K562 (cell line): ENCODE measurements at regions not wholly inside any gene's neighbourhood (a gene's known extent, or its start where the extent isn't known, plus 50 kb on each side); places are given as distances from the start of the nearest gene placed in this dataset.

ENCODE experiments used
- ATAC-seq: fragments of 200-7000 bp; cut with Tn5 transposase; 3 replicates; pipeline ENCODE4 v1.9.1; 2020; ENCODE audit warnings: moderate library complexity
- BruUV-seq: library from RNA; stranded (reverse); fragments of 400-500 nt; replicated peaks from 2 replicates; lab custom pipeline; 2021; lab: Mats Ljungman, UMichigan
- CTCF ChIA-PET: fragments of 300-600 bp; formaldehyde crosslinking; extraction: SDS; loops from one replicate; lab custom pipeline; 2021; ENCODE audit warnings: low intra/inter-chr PET ratio; lab: Yijun Ruan, JAX
- POLR2A ChIA-PET: fragments of 300-600, 350-650 bp; sonication (Branson Sonifier 250); formaldehyde crosslinking; extraction: SDS; loops from one replicate; lab custom pipeline; 2021; ENCODE audit warnings: antibody characterized with exemption, inconsistent platforms; lab: Yijun Ruan, JAX
- DNase-seq, 4 experiments: peaks; one replicate each; pipeline versions ENCODE4 v3.0.0 to v3.0.0-alpha.2; 2011 to 2018; ENCODE audit warnings: low spot score in 3 of 4, mixed read lengths in 3 of 4; ENCODE audit errors: extremely low read depth in 1 of 4
- FAIRE-seq: peaks from 2 replicates; lab custom pipeline; 2011; peaks lifted over from hg19 to GRCh38; lab: Jason Lieb, UNC
- H2AFZ ChIP-seq: 2 replicates; pipeline ENCODE4 v1.6.0; 2011; ENCODE audit warnings: low read depth, low read length, control low read depth, inconsistent platforms
- H3K27ac ChIP-seq: fragments of 200-600 bp; 3 replicates; pipeline ENCODE4 v1.8.0; 2011; ENCODE audit warnings: low read depth, mild to moderate bottlenecking, control low read depth, inconsistent platforms, low read length, moderate library complexity, mixed read lengths; ENCODE audit errors: extremely low read depth
- H3K27me3 ChIP-seq, 2 experiments: fragments of 300-600 bp in 1 of 2; 2 replicates in 1 of 2; 3 replicates in 1 of 2; pipeline versions ENCODE4 v1.6.0 to v1.8.0; 2011; ENCODE audit warnings: inconsistent platforms in 2 of 2, low read length in 2 of 2, mild to moderate bottlenecking in 1 of 2, mixed read lengths in 1 of 2, moderate library complexity in 1 of 2; ENCODE audit not compliant: control insufficient read depth in 2 of 2, insufficient read depth in 2 of 2
- H3K36me3 ChIP-seq: fragments of 300-600 bp; 3 replicates; pipeline ENCODE4 v1.8.0; 2011; ENCODE audit warnings: mild to moderate bottlenecking, low read length, inconsistent platforms; ENCODE audit not compliant: control insufficient read depth, insufficient read depth
- H3K4me1 ChIP-seq, 2 experiments: fragments of 200-600 bp in 1 of 2; replicated peaks in 1 of 2; 2 replicates in 1 of 2; 3 replicates in 1 of 2; pipeline versions ENCODE4 v1.5.1 to v1.8.0; 2011; ENCODE audit warnings: inconsistent platforms in 2 of 2, low read length in 2 of 2, mild to moderate bottlenecking in 1 of 2, mixed read lengths in 1 of 2, moderate library complexity in 1 of 2; ENCODE audit not compliant: control insufficient read depth in 2 of 2, insufficient read depth in 2 of 2
- H3K4me2 ChIP-seq: 2 replicates; pipeline ENCODE4 v1.6.1; 2011; ENCODE audit warnings: low read length, control low read depth, inconsistent platforms, mixed read lengths; ENCODE audit not compliant: insufficient read depth
- H3K4me3 ChIP-seq: fragments of 200-600 bp; sonication (generic), shearing (Covaris generic); 2 replicates; pipeline ENCODE4 v1.5.1; 2016; ENCODE audit warnings: control low read depth, inconsistent platforms
- H3K79me2 ChIP-seq: fragments of 200-600 bp; 3 replicates; pipeline ENCODE4 v1.8.0; 2011; ENCODE audit warnings: low read length, inconsistent platforms; ENCODE audit not compliant: control insufficient read depth, insufficient read depth
- H3K9ac ChIP-seq, 2 experiments: 2 replicates each; pipeline versions ENCODE4 v1.6.0 to v1.6.1; 2011; ENCODE audit warnings: low read depth in 2 of 2, low read length in 2 of 2, control low read depth in 1 of 2, inconsistent platforms in 1 of 2, mild to moderate bottlenecking in 1 of 2, mixed read lengths in 1 of 2; ENCODE audit not compliant: insufficient read depth in 1 of 2
- H3K9me1 ChIP-seq: one replicate; pipeline ENCODE4 v1.6.0; 2011; ENCODE audit warnings: inconsistent platforms, mild to moderate bottlenecking, low read length, moderate library complexity; ENCODE audit not compliant: control insufficient read depth, insufficient read depth
- H3K9me3 ChIP-seq: replicated peaks from 2 replicates; pipeline ENCODE4 v1.5.1; 2011; ENCODE audit warnings: low read depth, low read length, inconsistent platforms; ENCODE audit not compliant: control insufficient read depth, insufficient read depth
- H4K20me1 ChIP-seq: replicated peaks from 2 replicates; pipeline ENCODE4 v1.6.1; 2011; ENCODE audit warnings: low read length, inconsistent platforms, mixed read lengths; ENCODE audit not compliant: control insufficient read depth, insufficient read depth
- BRCA1 ChIP-seq, 2 experiments: fragments of 450-650 bp in 1 of 2; sonication (generic) in 1 of 2; formaldehyde crosslinking in 1 of 2; IDR thresholded peaks; 2 replicates each; pipeline versions ENCODE4 v1.5.0 to v1.6.1; 2017 to 2020; ENCODE audit warnings: mild to moderate bottlenecking in 1 of 2, missing genetic modification reagents in 1 of 2
- BRD9 ChIP-seq: fragments of 450-650 bp; IDR thresholded peaks from 2 replicates; pipeline ENCODE4 v1.6.1; 2018; ENCODE audit warnings: low read depth; ENCODE audit not compliant: partially characterized antibody
- CHD7 ChIP-seq: fragments of 200-600 bp; sonication (generic); IDR thresholded peaks from one replicate; pipeline ENCODE4 v1.6.1; 2012; ENCODE audit warnings: mild to moderate bottlenecking, low read depth, low read length, inconsistent platforms
- MXI1 ChIP-seq: IDR thresholded peaks from 2 replicates; pipeline ENCODE4 v1.6.1; 2011; ENCODE audit warnings: low read depth, mild to moderate bottlenecking, improper control_type of control experiment, low read length
- NR1H2 ChIP-seq: sonication (generic); formaldehyde crosslinking; IDR thresholded peaks from 2 replicates; pipeline ENCODE4 v1.4.0; 2020; ENCODE audit warnings: mild to moderate bottlenecking, missing genetic modification reagents
- STAT5A ChIP-seq: IDR thresholded peaks from 2 replicates; pipeline ENCODE4 v1.6.1; 2012; ENCODE audit warnings: low read length, inconsistent platforms, borderline replicate concordance
- TEAD1 ChIP-seq, 2 experiments: fragments of 450-650 bp in 1 of 2; sonication (generic) in 1 of 2; formaldehyde crosslinking; IDR thresholded peaks; 2 replicates each; pipeline versions ENCODE4 v1.4.0 to v1.8.0; 2020 to 2022; ENCODE audit warnings: mild to moderate bottlenecking in 2 of 2, missing genetic modification reagents in 1 of 2
- WHSC1 ChIP-seq: IDR thresholded peaks from one replicate; pipeline ENCODE4 v1.6.1; 2012; ENCODE audit warnings: low read length, control low read depth, inconsistent platforms
- ZBTB2 ChIP-seq: fragments of 450-650 bp; IDR thresholded peaks from 2 replicates; pipeline ENCODE4 v1.6.1; 2016; ENCODE audit warnings: antibody characterized with exemption
- ZNF133 ChIP-seq: fragments of 250-450 bp; sonication (Bioruptor Pico); IDR thresholded peaks from 2 replicates; pipeline ENCODE4 v1.4.0; 2020; ENCODE audit warnings: mild to moderate bottlenecking
- ZNF24 ChIP-seq: fragments of 450-650 bp; IDR thresholded peaks from 2 replicates; pipeline ENCODE4 v1.6.1; 2016
- ZNF311 ChIP-seq: fragments of 250-450 bp; sonication (Bioruptor Pico); IDR thresholded peaks from 2 replicates; pipeline ENCODE4 v1.4.0; 2020; ENCODE audit warnings: mild to moderate bottlenecking, moderate library complexity
- ZNF644 ChIP-seq: fragments of 200-800 bp; sonication (Bioruptor generic); IDR thresholded peaks from 2 replicates; pipeline ENCODE4 v1.6.1; 2016; ENCODE audit warnings: low read depth, missing genetic modification characterization, missing compliant biosample characterization
- in situ Hi-C: fragments of 300-500 bp; cut with MboI; formaldehyde crosslinking; loops from 4 replicates; pipeline ENCODE4 v1.15.0; 2018; ENCODE audit warnings: inconsistent platforms, mixed read lengths
- intact Hi-C: fragments of 100-400 bp; cut with micrococcal nuclease; formaldehyde crosslinking; loops from 2 replicates; pipeline ENCODE4 v1.14.2; 2022

- in situ Hi-C loops (no loop called here), intact Hi-C loops (no loop called here)
- no peaks in the 10 kb centered on the region for H3K36me3 ChIP-seq
- BruUV-seq: no TSS peak
- FAIRE-seq (no peak), ATAC-seq (no peak)
- ChIA-PET CTCF (interaction anchor here (0.7 kb wide), 1 partner anchor 8 kb away, joined by 4 read pairs; no protein-coding TSS in a partner anchor), POLR2A (no interaction called here)
- H2AFZ ChIP-seq: no peak overlapping the region
- no peaks in the 10 kb centered on the region for H3K9me3 ChIP-seq
- no peak overlapping the region for H3K4me3 ChIP-seq
- H3K27ac ChIP-seq: no peak overlapping the region
- H3K4me1 ChIP-seq: no peaks in the 10 kb centered on the region
- no peaks in the 10 kb centered on the region for H4K20me1 ChIP-seq
- no peak for TF ChIP-seq ZBTB2
- TF ChIP-seq WHSC1: no peak
- no peak for TF ChIP-seq BRCA1 (IDR thresholded peaks at IDR 0.05)
- TF ChIP-seq BRCA1 (CRISPR knock-in tag; IDR thresholded peaks at IDR 0.05): no peak
- no peak for TF ChIP-seq ZNF311
- TF ChIP-seq CHD7: no peak
- no peak for TF ChIP-seq ZNF24
- TF ChIP-seq STAT5A: no peak
- TF ChIP-seq MXI1: no peak
- TF ChIP-seq TEAD1 (CRISPR knock-in tag; IDR thresholded peaks at IDR 0.05): no peak
- TF ChIP-seq BRD9: no peak
- TF ChIP-seq ZNF133 (CRISPR knock-in tag): no peak
- TF ChIP-seq NR1H2 (CRISPR knock-in tag): no peak
- TF ChIP-seq ZNF644: no peak
- TF ChIP-seq, all 486 proteins: peak for 0
- Histone ChIP-seq H3K9me1 (no peaks in the 10 kb centered on the region), H3K79me2 (no peaks in the 10 kb centered on the region), H3K27me3 (peaks cover 7 to 16% of the 10 kb centered on the region in 2 experiments; a peak in 3 of 5 replicates), H3K9ac (no peak overlapping the region), H3K4me2 (no peak overlapping the region)
- no peak for DNase-seq
These were observed 84.0 kb upstream of the LSM14A start for GRCh38 chr19:34088292-34088691.
